Neural cell (in vitro differentiated cells): ENCODE measurements at regions not wholly inside any gene's neighbourhood (a gene's known extent, or its start where the extent isn't known, plus 50 kb on each side); places are given as distances from the start of the nearest gene placed in this dataset.

ENCODE experiments used
- H2AFZ ChIP-seq: fragments of 200-600, 300-800 bp; sonication (generic), shearing (Covaris generic); 2 replicates; pipeline ENCODE4 v1.6.0; 2014; ENCODE audit warnings: low read depth, mild to moderate bottlenecking, antibody characterized with exemption, low read length, moderate library complexity
- H3F3A ChIP-seq: fragments of 200-600 bp; shearing (Covaris generic); 2 replicates; pipeline ENCODE4 v1.6.1; 2016; ENCODE audit warnings: mild to moderate bottlenecking, moderate library complexity, mixed read lengths, antibody characterized with exemption, low read length; ENCODE audit not compliant: insufficient read depth, poor library complexity, severe bottlenecking
- H3K27ac ChIP-seq: fragments of 200-600, 300-800 bp; sonication (generic), shearing (Covaris generic); 2 replicates; pipeline ENCODE4 v1.5.1; 2014; ENCODE audit warnings: mild to moderate bottlenecking, low read length, moderate library complexity
- H3K27me3 ChIP-seq: fragments of 300-800, 200-600 bp; sonication (generic), shearing (Covaris generic); 2 replicates; pipeline ENCODE4 v1.6.0; 2014; ENCODE audit warnings: mild to moderate bottlenecking, low read depth, low read length, moderate library complexity; ENCODE audit not compliant: insufficient read depth
- H3K36me3 ChIP-seq: fragments of 300-800, 200-600 bp; sonication (generic), shearing (Covaris generic); 2 replicates; pipeline ENCODE4 v1.5.1; 2014; ENCODE audit warnings: mild to moderate bottlenecking, antibody characterized with exemption, low read length, moderate library complexity; ENCODE audit not compliant: insufficient read depth
- H3K4me2 ChIP-seq: fragments of 300-800, 200-600 bp; sonication (generic), shearing (Covaris generic); 2 replicates; pipeline ENCODE4 v1.6.0; 2014; ENCODE audit warnings: mild to moderate bottlenecking, low read length
- H3K4me3 ChIP-seq: fragments of 300-800, 200-600 bp; sonication (generic), shearing (Covaris generic); 2 replicates; pipeline ENCODE4 v1.5.1; 2014; ENCODE audit warnings: mild to moderate bottlenecking, low read length, moderate library complexity
- H3K79me2 ChIP-seq: fragments of 200-600 bp; shearing (Covaris generic); replicated peaks from 2 replicates; pipeline ENCODE4 v1.6.0; 2014; ENCODE audit warnings: mild to moderate bottlenecking, low read length, moderate library complexity; ENCODE audit not compliant: insufficient read depth
- H3K9ac ChIP-seq: fragments of 300-800, 200-600 bp; sonication (generic), shearing (Covaris generic); 2 replicates; pipeline ENCODE4 v1.6.1; 2016; ENCODE audit warnings: mild to moderate bottlenecking, low read length, mixed read lengths
- H3K9me2 ChIP-seq: fragments of 200-600 bp; shearing (Covaris generic); 2 replicates; pipeline ENCODE4 v1.6.1; 2016; ENCODE audit warnings: mild to moderate bottlenecking, low read length, mixed read lengths; ENCODE audit not compliant: insufficient read depth
- H3K9me3 ChIP-seq: fragments of 200-600, 300-800 bp; sonication (generic), shearing (Covaris generic); 2 replicates; pipeline ENCODE4 v1.6.1; 2016; ENCODE audit warnings: mild to moderate bottlenecking, mixed run types, low read length, moderate library complexity, mixed read lengths
- H4K20me1 ChIP-seq: fragments of 200-600 bp; shearing (Covaris generic); 2 replicates; pipeline ENCODE4 v1.6.1; 2016; ENCODE audit warnings: mild to moderate bottlenecking, mixed run types; ENCODE audit not compliant: insufficient read depth
- CTCF ChIP-seq: fragments of 450-650 bp; IDR thresholded peaks from 2 replicates; pipeline ENCODE4 v1.5.1; 2014; ENCODE audit warnings: antibody characterized with exemption, mild to moderate bottlenecking, moderate library complexity; ENCODE audit not compliant: poor library complexity, severe bottlenecking
- EP300 ChIP-seq: fragments of 450-650 bp; conservative IDR thresholded peaks from 2 replicates; pipeline ENCODE4 v1.6.1; 2014; ENCODE audit warnings: antibody characterized with exemption, mild to moderate bottlenecking, moderate library complexity; ENCODE audit not compliant: poor library complexity, severe bottlenecking
- EZH2 ChIP-seq: fragments of 200-600, 300-800 bp; shearing (Covaris generic), sonication (generic); IDR thresholded peaks from 2 replicates; pipeline ENCODE4 v1.6.1; 2014; ENCODE audit warnings: antibody characterized with exemption, low read length, borderline replicate concordance, mild to moderate bottlenecking; ENCODE audit not compliant: insufficient read depth, poor library complexity, severe bottlenecking
- MXI1 ChIP-seq: fragments of 450-650 bp; conservative IDR thresholded peaks from 2 replicates; pipeline ENCODE4 v1.6.1; 2014; ENCODE audit warnings: antibody characterized with exemption, mild to moderate bottlenecking; ENCODE audit not compliant: poor library complexity, severe bottlenecking
- POLR2AphosphoS5 ChIP-seq: IDR thresholded peaks from 2 replicates; pipeline ENCODE4 v1.6.1; 2012
- RAD21 ChIP-seq: fragments of 450-650 bp; conservative IDR thresholded peaks from 2 replicates; pipeline ENCODE4 v1.6.1; 2014; ENCODE audit warnings: antibody characterized with exemption, mild to moderate bottlenecking, moderate library complexity
- REST ChIP-seq: IDR thresholded peaks from 2 replicates; pipeline ENCODE4 v1.6.1; 2012; ENCODE audit warnings: borderline replicate concordance
- SMC3 ChIP-seq: fragments of 450-650 bp; conservative IDR thresholded peaks from 2 replicates; pipeline ENCODE4 v1.6.1; 2014; ENCODE audit warnings: antibody characterized with exemption, mild to moderate bottlenecking, moderate library complexity; ENCODE audit not compliant: poor library complexity
- TAF1 ChIP-seq: IDR thresholded peaks from 2 replicates; pipeline ENCODE4 v1.6.1; 2012; ENCODE audit warnings: low read depth

- H3K36me3 ChIP-seq, result no peaks in the 10 kb centered on the region
- H3K9me2 ChIP-seq, result no peaks in the 10 kb centered on the region
- no peaks in the 10 kb centered on the region for H4K20me1 ChIP-seq
- H3K27ac ChIP-seq, result no peak overlapping the region
- no peaks in the 10 kb centered on the region for H3K9me3 ChIP-seq
- H3F3A ChIP-seq, result no peaks in the 10 kb centered on the region
- H2AFZ ChIP-seq, result no peak overlapping the region
- no peak overlapping the region for H3K9ac ChIP-seq
- H3K4me3 ChIP-seq, result no peak overlapping the region
- H3K79me2 ChIP-seq, result no peaks in the 10 kb centered on the region
- no peaks in the 10 kb centered on the region for H3K27me3 ChIP-seq
- no peak overlapping the region for H3K4me2 ChIP-seq
- TF ChIP-seq SMC3 (no peak), MXI1 (no peak), REST (no peak), CTCF (no peak), EZH2 (no peak), EP300 (no peak), RAD21 (no peak), TAF1 (no peak), POLR2AphosphoS5 (no peak)
Observed at GRCh38 chr4:138639018-138639741, 376.4 kb upstream of the NOCT start.

- Histone ChIP-seq H3K9ac (no peak overlapping the region), H3K9me2 (no peaks in the 10 kb centered on the region), H2AFZ (no peak overlapping the region), H3F3A (no peaks in the 10 kb centered on the region), H3K79me2 (no peaks in the 10 kb centered on the region), H3K27ac (no peak overlapping the region), H3K36me3 (no peaks in the 10 kb centered on the region), H4K20me1 (no peaks in the 10 kb centered on the region), H3K4me3 (no peak overlapping the region), H3K4me2 (no peak overlapping the region), H3K27me3 (no peaks in the 10 kb centered on the region), H3K9me3 (no peaks in the 10 kb centered on the region)
- TF ChIP-seq MXI1 (no peak), EZH2 (no peak), REST (no peak), RAD21 (no peak), EP300 (no peak), POLR2AphosphoS5 (no peak)
Observed at GRCh38 chr4:138636781-138637180, 378.8 kb upstream of the NOCT start.
